NCI-H82 (cell line): ENCODE measurements at regions not wholly inside any gene's neighbourhood (a gene's known extent, or its start where the extent isn't known, plus 50 kb on each side); places are given as distances from the start of the nearest gene placed in this dataset.
"Not testable (repeated sequence)": the region's sequence is repeated elsewhere in the genome, so short reads cannot be mapped to it uniquely, and the experiment has no call there.

Experiments
- DNase-seq: peaks from one replicate; lab custom pipeline; 2025; lab: John Stamatoyannopoulos, UW

- no peak for DNase-seq
Measured at GRCh38 chrX:44674906-44675305, 132.2 kb upstream of the FUNDC1 start.

GRCh38 chrX:44669626-44670025 lies 127.0 kb upstream of the FUNDC1 start:
- DNase-seq, result no peak

GRCh38 chrX:44667771-44668170 lies 125.1 kb upstream of the FUNDC1 start:
- no peak for DNase-seq

GRCh38 chrX:44657718-44658246 lies 115.1 kb upstream of the FUNDC1 start:
- DNase-seq, result not testable (repeated sequence)

GRCh38 chrX:44651358-44651757 lies 108.7 kb upstream of the FUNDC1 start:
- DNase-seq, result no peak

- no peak for DNase-seq
Measured at GRCh38 chrX:44643723-44644122, 101.1 kb upstream of the FUNDC1 start.

- no peak for DNase-seq
Measured at GRCh38 chrX:44637282-44637681, 94.6 kb upstream of the FUNDC1 start.

- DNase-seq, result no peak
Measured at GRCh38 chrX:44621078-44621477, 78.4 kb upstream of the FUNDC1 start.

GRCh38 chrX:44619039-44619438 lies 76.4 kb upstream of the FUNDC1 start:
- DNase-seq, result no peak

- peak; percentile 10 for DNase-seq
Measured at GRCh38 chrX:44596277-44596676, 53.6 kb upstream of the FUNDC1 start.
